Stimulated activated CD8-positive, alpha-beta memory T cell treated with anti-CD3 and anti-CD28 coated beads, Interleukin-15, amount 100 ng/mL, for 24 hours (primary cell): ENCODE measurements at regions not wholly inside any gene's neighbourhood (a gene's known extent, or its start where the extent isn't known, plus 50 kb on each side); places are given as distances from the start of the nearest gene placed in this dataset.

Experiments used
- DNase-seq: peaks from one replicate; pipeline ENCODE4 v3.0.0-alpha.2; 2020; ENCODE audit warnings: low read depth

DNA sequence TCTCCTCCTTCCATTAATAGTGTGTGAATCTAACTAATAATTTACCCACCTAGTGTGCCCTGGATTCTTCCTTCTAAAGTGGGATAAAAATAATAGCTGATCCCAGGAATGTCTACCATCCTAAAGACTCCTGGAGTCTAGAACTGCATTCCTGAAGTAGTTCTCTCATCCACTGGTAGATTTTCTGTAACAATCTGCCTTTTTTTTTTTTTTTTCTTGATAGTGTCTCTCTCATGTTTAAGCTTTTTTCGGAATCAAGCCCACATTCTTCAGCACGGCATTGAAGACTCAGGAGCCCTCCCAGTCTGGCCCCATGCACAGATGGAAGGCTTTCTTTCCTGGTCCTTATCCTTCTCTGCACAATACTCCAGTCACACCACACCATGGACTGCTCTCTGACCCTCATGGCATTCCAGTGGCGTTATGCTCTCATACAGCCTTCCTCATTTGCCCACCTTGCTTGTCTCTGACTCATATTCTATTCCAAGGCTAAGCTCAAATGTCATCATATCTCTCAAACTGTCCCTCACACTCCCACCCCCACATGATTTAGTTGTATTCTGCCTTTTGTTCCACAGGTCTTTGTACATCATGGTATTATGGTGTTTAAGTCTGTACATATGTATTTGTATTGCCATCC, 68.7 kb upstream of the FRY start:
- no peak for DNase-seq

GRCh38 chr13:31963631-31964030, 67.9 kb upstream of the FRY start:
- DNase-seq = no peak

DNA sequence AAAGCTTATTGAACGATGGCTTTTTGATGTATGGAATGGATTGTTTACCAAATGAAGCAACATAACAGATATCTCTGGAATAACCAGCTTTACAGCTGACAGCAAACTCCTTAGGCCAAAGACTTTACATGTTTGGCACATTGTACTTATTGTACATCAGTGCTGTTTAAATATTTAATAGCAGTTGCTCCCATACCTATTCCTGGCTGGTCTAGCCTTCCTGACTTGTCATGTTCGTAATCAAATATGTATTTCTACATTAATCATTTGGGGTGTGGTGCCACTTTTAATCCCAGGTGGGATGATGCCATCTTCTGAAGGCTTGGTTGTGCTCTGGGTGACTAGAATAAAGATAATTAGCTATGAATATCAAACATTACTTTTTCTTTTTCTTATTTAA, 67.4 kb upstream of the FRY start:
- DNase-seq = no peak

GRCh38 chr13:31965361-31966066, 66.1 kb upstream of the FRY start:
- DNase-seq = no peak

DNA sequence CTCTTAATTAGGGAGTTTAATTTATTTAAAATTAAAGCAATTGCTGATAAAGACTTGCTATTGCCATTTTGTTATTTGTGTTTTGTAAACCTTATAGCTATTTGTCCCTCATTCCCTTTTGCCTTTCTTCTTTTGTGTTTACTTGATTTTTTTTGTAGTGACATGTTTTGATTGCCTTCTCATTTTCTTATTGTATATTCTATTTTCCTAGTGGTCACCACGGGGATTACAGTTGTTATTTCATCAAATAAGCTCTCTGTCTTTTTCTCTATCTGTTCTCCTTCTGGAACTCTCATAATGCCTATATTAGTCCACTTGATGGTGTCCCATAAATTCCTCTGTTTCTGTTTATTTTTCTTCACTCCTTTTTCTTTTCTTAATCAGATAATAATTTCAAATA, 64.4 kb upstream of the FRY start:
- DNase-seq = no peak

- DNase-seq = no peak
Measured at GRCh38 chr13:31968473-31968872, 63.1 kb upstream of the FRY start.

DNA sequence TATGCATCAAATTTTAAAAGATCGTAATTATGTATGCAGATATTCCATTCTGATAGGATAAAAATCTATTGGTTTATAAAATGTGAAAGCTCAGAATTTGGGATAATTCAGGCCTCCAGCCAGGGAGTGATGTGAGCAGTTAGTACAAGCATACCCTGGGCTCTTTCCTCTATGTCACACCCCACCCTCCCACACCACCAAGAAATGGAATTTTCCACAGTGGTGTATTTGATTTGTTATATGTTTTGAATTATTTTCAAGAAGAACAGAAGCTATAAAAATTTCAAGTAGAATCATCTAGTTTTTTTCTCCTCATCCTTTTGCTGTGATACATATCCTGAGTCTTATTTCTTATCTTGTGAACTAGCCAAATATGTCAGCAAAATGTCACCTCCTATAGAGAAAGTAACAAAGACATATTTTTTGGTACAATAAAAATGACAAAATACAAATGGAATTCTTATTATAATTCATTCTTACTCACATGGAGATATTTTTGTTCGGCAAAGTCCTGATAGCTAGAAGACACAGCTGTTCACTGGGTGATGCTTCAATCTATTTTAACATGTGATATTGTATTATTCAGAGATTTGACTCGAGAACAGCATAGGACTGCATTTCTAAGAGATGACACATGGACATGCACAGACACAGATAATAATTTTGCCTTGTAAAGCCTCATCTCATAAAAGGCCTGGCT, 61.2 kb upstream of the FRY start:
- no peak for DNase-seq

DNA sequence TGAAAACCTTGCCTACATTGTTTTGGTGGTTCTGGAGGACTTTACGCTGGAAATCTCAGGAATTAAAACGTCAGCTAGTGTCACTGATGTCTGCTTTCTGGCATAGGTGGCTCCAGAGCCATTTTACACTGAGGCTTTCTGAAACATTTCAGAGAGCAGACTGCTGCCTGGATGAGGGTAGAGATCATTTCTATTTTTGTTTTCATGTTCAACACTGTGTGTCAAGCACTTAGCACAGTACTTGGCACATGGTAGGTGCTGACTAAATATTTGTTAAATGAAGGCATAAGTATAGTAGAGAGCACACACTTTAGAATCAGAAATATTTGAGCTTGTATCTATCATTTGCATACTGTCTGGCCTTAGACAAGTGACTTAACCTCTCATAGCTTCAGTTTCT, 59.1 kb upstream of the FRY start:
- no peak for DNase-seq

DNA sequence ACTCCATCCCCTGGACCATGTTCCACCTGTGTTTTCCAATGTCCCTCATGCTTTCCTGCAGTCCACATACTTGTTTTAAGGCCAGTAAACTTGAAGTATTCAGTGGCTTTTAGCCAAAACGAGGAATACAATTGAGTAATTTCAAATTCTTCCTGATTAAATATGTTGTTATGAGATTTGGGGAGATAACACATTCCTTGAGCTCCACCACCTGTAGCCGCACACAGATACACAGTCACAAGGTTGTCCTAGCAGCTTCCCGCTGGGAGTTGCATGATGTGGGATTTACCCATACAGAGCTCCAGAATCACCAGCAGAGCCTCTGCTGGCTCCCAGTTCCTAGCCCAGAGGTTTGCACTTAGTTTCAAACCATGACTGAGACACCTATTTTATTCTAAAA, 53.6 kb upstream of the FRY start:
- DNase-seq = no peak

DNA sequence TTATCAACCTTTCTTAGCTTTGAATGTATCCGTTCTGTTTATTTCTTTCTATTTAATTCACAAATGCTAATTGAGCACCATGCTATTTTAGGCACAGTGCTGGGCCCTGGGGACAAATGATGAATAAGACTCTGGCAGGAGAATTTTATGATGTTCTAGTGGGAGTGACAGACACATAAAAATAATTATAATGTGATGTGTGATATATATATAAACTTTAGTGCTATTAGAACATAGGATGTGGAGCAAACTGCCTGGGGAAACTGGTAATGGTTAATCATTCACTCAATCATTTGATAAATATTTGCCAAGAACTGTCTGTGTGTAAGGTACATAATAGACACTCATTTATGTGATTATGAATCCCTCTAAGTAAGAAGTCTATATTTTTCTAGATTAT, 50.7 kb upstream of the FRY start:
- no peak for DNase-seq
